ENCODE measurements at regions not wholly inside any gene's neighbourhood (a gene's known extent, or its start where the extent isn't known, plus 50 kb on each side); places are given as distances from the start of the nearest gene placed in this dataset.

- Histone ChIP-seq H3K27me3 (ENCODE audit: low read depth) (no peaks in the 10 kb centered on the region), H3K36me3 (no peaks in the 10 kb centered on the region), H3K27ac (no peak overlapping the region), H3K4me3 (no peak overlapping the region), H3K9me3 (no peaks in the 10 kb centered on the region), H3K4me1 (no peaks in the 10 kb centered on the region)
- ATAC-seq (peak in 1 of 2 donors; percentile 29), DNase-seq (no peak)
- intact Hi-C loops (cut with DNase I): no loop called here
- peak; percentile 46 for TF ChIP-seq CTCF (IDR thresholded peaks at IDR 0.05)
Observed at GRCh38 chrX:39652336-39652735, 445.4 kb downstream of the BCOR start.

GRCh38 chrX:39653691-39654090 is 444.1 kb downstream of the BCOR start:
- no peak for TF ChIP-seq CTCF (IDR thresholded peaks at IDR 0.05)
- H3K4me3 ChIP-seq: no peak overlapping the region
- ATAC-seq (no peak), DNase-seq (no peak)
- intact Hi-C loops (cut with DNase I): no loop called here
- H3K9me3 ChIP-seq: no peaks in the 10 kb centered on the region
- H3K36me3 ChIP-seq: no peaks in the 10 kb centered on the region
- H3K27ac ChIP-seq: no peak overlapping the region
- no peaks in the 10 kb centered on the region for H3K4me1 ChIP-seq
- H3K27me3 ChIP-seq (ENCODE audit: low read depth): no peaks in the 10 kb centered on the region

- ATAC-seq: no peak
- no peaks in the 10 kb centered on the region for H3K36me3 ChIP-seq
- no peaks in the 10 kb centered on the region for H3K27me3 ChIP-seq (ENCODE audit: low read depth)
- no peak for TF ChIP-seq CTCF (IDR thresholded peaks at IDR 0.05)
- no peak overlapping the region for H3K27ac ChIP-seq
- no peaks in the 10 kb centered on the region for H3K9me3 ChIP-seq
- no peaks in the 10 kb centered on the region for H3K4me1 ChIP-seq
- intact Hi-C loops (cut with DNase I): no loop called here
- DNase-seq: no peak
- H3K4me3 ChIP-seq: no peak overlapping the region
Observed at GRCh38 chrX:39654183-39654925, 443.4 kb downstream of the BCOR start.

GRCh38 chrX:39654952-39655351 is 442.8 kb downstream of the BCOR start:
- intact Hi-C loops (cut with DNase I): no loop called here
- Histone ChIP-seq H3K27ac (no peak overlapping the region), H3K27me3 (ENCODE audit: low read depth) (no peaks in the 10 kb centered on the region), H3K9me3 (no peaks in the 10 kb centered on the region), H3K4me1 (no peaks in the 10 kb centered on the region), H3K4me3 (no peak overlapping the region), H3K36me3 (no peaks in the 10 kb centered on the region)
- ATAC-seq: no peak
- no peak for DNase-seq
- TF ChIP-seq CTCF (IDR thresholded peaks at IDR 0.05): no peak

GRCh38 chrX:39661116-39661907 is 436.4 kb downstream of the BCOR start:
- ATAC-seq (no peak), DNase-seq (no peak)
- no peaks in the 10 kb centered on the region for H3K36me3 ChIP-seq
- no peaks in the 10 kb centered on the region for H3K4me1 ChIP-seq
- TF ChIP-seq CTCF (IDR thresholded peaks at IDR 0.05): no peak
- H3K4me3 ChIP-seq: no peak overlapping the region
- no peaks in the 10 kb centered on the region for H3K27me3 ChIP-seq (ENCODE audit: low read depth)
- intact Hi-C loops (cut with DNase I): no loop called here
- H3K9me3 ChIP-seq: no peaks in the 10 kb centered on the region
- H3K27ac ChIP-seq: no peak overlapping the region

Data from lower lobe of right lung (tissue), 2 donors.